Activated CD8-positive, alpha-beta T cell treated with anti-CD3 and anti-CD28 coated beads for 36 hours (primary cell): ENCODE measurements at regions not wholly inside any gene's neighbourhood (a gene's known extent, or its start where the extent isn't known, plus 50 kb on each side); places are given as distances from the start of the nearest gene placed in this dataset.

Experiments
- ATAC-seq: fragments of 200-7000 bp; cut with Tn5 transposase; one replicate; pipeline ENCODE4 v1.10.0; 2021; ENCODE audit warnings: mild to moderate bottlenecking, moderate library complexity
- CTCF ChIA-PET: fragments of 350-600 bp; sonication (Branson Sonifier 250); formaldehyde crosslinking; loops from one replicate; lab custom pipeline; 2021; ENCODE audit warnings: antibody characterized with exemption; lab: Charles Lee
- POLR2A ChIA-PET: fragments of 350-600 bp; sonication (Branson Sonifier 250); formaldehyde crosslinking; loops from one replicate; lab custom pipeline; 2021; ENCODE audit warnings: antibody characterized with exemption; lab: Charles Lee
- DNase-seq: peaks from one replicate; pipeline ENCODE4 v3.0.0-alpha.2; 2020
- H3K27ac Mint-ChIP-seq: one replicate; pipeline ENCODE4 v1.8.0; 2021; ENCODE audit warnings: mild to moderate bottlenecking, mixed read lengths
- H3K27me3 Mint-ChIP-seq: one replicate; pipeline ENCODE4 v1.8.0; 2021; ENCODE audit warnings: mixed read lengths
- H3K36me3 Mint-ChIP-seq: one replicate; pipeline ENCODE4 v1.8.0; 2021; ENCODE audit warnings: low read depth, mixed read lengths
- H3K4me1 Mint-ChIP-seq: one replicate; pipeline ENCODE4 v1.8.0; 2021; ENCODE audit warnings: low read depth, mixed read lengths
- H3K4me3 Mint-ChIP-seq: one replicate; pipeline ENCODE4 v1.8.0; 2021; ENCODE audit warnings: mild to moderate bottlenecking, moderate library complexity, mixed read lengths
- H3K9me3 Mint-ChIP-seq: one replicate; pipeline ENCODE4 v1.8.0; 2021; ENCODE audit warnings: mixed read lengths
- CTCF ChIP-seq: fragments of 200-600 bp; IDR thresholded peaks from one replicate; pipeline ENCODE4 v1.8.0; 2022; ENCODE audit warnings: antibody characterized with exemption, mild to moderate bottlenecking
- intact Hi-C: fragments of 100-400 bp; cut with micrococcal nuclease; formaldehyde crosslinking; loops from one replicate; pipeline ENCODE4 v1.10.0; 2022

GRCh38 chr6:88493717-88494116 lies 327.6 kb upstream of the CNR1 start:
- ChIA-PET POLR2A (no interaction called here), CTCF (interaction anchor here (1.0 kb wide), 1 partner anchor 21 kb away, joined by 3 read pairs; no protein-coding TSS in a partner anchor)
- peaks cover 1% of the 10 kb centered on the region for H3K9me3 Mint-ChIP-seq
- no peak for TF ChIP-seq CTCF
- no peaks in the 10 kb centered on the region for H3K36me3 Mint-ChIP-seq
- intact Hi-C loops, result no loop called here
- H3K4me3 Mint-ChIP-seq, result no peak overlapping the region
- ATAC-seq (no peak), DNase-seq (no peak)
- H3K27me3 Mint-ChIP-seq, result peaks cover 11% of the 10 kb centered on the region
- H3K27ac Mint-ChIP-seq, result no peak overlapping the region
- H3K4me1 Mint-ChIP-seq, result no peaks in the 10 kb centered on the region

- H3K27ac Mint-ChIP-seq, result no peak overlapping the region
- CTCF ChIA-PET, result interaction anchor here (0.6 to 1.0 kb wide), 2 partner anchors 21 to 378 kb away, joined by 3 read pairs; no protein-coding TSS in a partner anchor
- intact Hi-C loops, result no loop called here
- H3K27me3 Mint-ChIP-seq, result peaks cover 11% of the 10 kb centered on the region
- no peak overlapping the region for H3K4me3 Mint-ChIP-seq
- POLR2A ChIA-PET, result no interaction called here
- H3K36me3 Mint-ChIP-seq, result no peaks in the 10 kb centered on the region
- no peaks in the 10 kb centered on the region for H3K4me1 Mint-ChIP-seq
- DNase-seq (no peak), ATAC-seq (no peak)
- TF ChIP-seq CTCF, result no peak
- H3K9me3 Mint-ChIP-seq, result no peaks in the 10 kb centered on the region
Observed at GRCh38 chr6:88492824-88493223, 326.7 kb upstream of the CNR1 start.

- H3K36me3 Mint-ChIP-seq, result no peaks in the 10 kb centered on the region
- H3K27ac Mint-ChIP-seq, result no peak overlapping the region
- no peaks in the 10 kb centered on the region for H3K4me1 Mint-ChIP-seq
- ChIA-PET CTCF (no interaction called here), POLR2A (no interaction called here)
- H3K9me3 Mint-ChIP-seq, result no peaks in the 10 kb centered on the region
- intact Hi-C loops, result no loop called here
- H3K27me3 Mint-ChIP-seq, result peaks cover 11% of the 10 kb centered on the region
- ATAC-seq, result no peak
- no peak for DNase-seq
- no peak for TF ChIP-seq CTCF
- H3K4me3 Mint-ChIP-seq, result no peak overlapping the region
Observed at GRCh38 chr6:88492241-88492640, 326.1 kb upstream of the CNR1 start.

- no peak overlapping the region for H3K4me3 Mint-ChIP-seq
- no peak for ATAC-seq
- H3K4me1 Mint-ChIP-seq, result no peaks in the 10 kb centered on the region
- no peaks in the 10 kb centered on the region for H3K9me3 Mint-ChIP-seq
- H3K27me3 Mint-ChIP-seq, result peaks cover 11% of the 10 kb centered on the region
- ChIA-PET POLR2A (no interaction called here), CTCF (no interaction called here)
- no peak overlapping the region for H3K27ac Mint-ChIP-seq
- H3K36me3 Mint-ChIP-seq, result no peaks in the 10 kb centered on the region
- intact Hi-C loops, result no loop called here
- no peak for TF ChIP-seq CTCF
- no peak for DNase-seq
Observed at GRCh38 chr6:88491266-88491880, 325.2 kb upstream of the CNR1 start.

- peaks cover 11% of the 10 kb centered on the region for H3K27me3 Mint-ChIP-seq
- intact Hi-C loops, result no loop called here
- no peaks in the 10 kb centered on the region for H3K4me1 Mint-ChIP-seq
- ChIA-PET POLR2A (no interaction called here), CTCF (no interaction called here)
- no peaks in the 10 kb centered on the region for H3K9me3 Mint-ChIP-seq
- H3K36me3 Mint-ChIP-seq, result no peaks in the 10 kb centered on the region
- TF ChIP-seq CTCF, result no peak
- H3K4me3 Mint-ChIP-seq, result no peak overlapping the region
- DNase-seq (no peak), ATAC-seq (no peak)
- no peak overlapping the region for H3K27ac Mint-ChIP-seq
Observed at GRCh38 chr6:88490908-88491264, 324.7 kb upstream of the CNR1 start.
